Natural killer cell treated with Interleukin-12 subunit alpha and Interleukin-12 subunit beta and Interleukin-15 and Interleukin-18, amount 100 ng/mL, for 72 hours (primary cell): ENCODE measurements at regions not wholly inside any gene's neighbourhood (a gene's known extent, or its start where the extent isn't known, plus 50 kb on each side); places are given as distances from the start of the nearest gene placed in this dataset.
"Not testable (repeated sequence)": the region's sequence is repeated elsewhere in the genome, so short reads cannot be mapped to it uniquely, and the experiment has no call there.

Experiments used
- ATAC-seq, 2 donors: fragments of 150-1000 bp; cut with Tn5 transposase in 1 of 2; sonication (Bioruptor Pico), chemical (Tn5 transposase) in 1 of 2; 2 replicates each; pipeline ENCODE4 v1.10.0; 2021
- DNase-seq: peaks from one replicate; pipeline ENCODE4 v3.0.0; 2022; ENCODE audit warnings: low spot score
- H3K27ac Mint-ChIP-seq, 2 donors: 1 replicate in 1 of 2; 2 replicates in 1 of 2; pipeline ENCODE4 v1.8.0; 2022; ENCODE audit warnings: mixed read lengths in 2 of 2, mild to moderate bottlenecking in 1 of 2, moderate library complexity in 1 of 2
- H3K27me3 Mint-ChIP-seq, 2 donors: 1 replicate in 1 of 2; 2 replicates in 1 of 2; pipeline ENCODE4 v1.8.0; 2022; ENCODE audit warnings: mixed read lengths in 2 of 2
- H3K36me3 Mint-ChIP-seq: one replicate; pipeline ENCODE4 v1.8.0; 2022; ENCODE audit warnings: mixed read lengths
- H3K4me1 Mint-ChIP-seq, 2 donors: 1 replicate in 1 of 2; 2 replicates in 1 of 2; pipeline ENCODE4 v1.8.0; 2022; ENCODE audit warnings: low read depth in 2 of 2, mixed read lengths in 2 of 2, mild to moderate bottlenecking in 1 of 2
- H3K4me3 Mint-ChIP-seq: one replicate; pipeline ENCODE4 v1.8.0; 2022; ENCODE audit warnings: mixed read lengths
- H3K9me3 Mint-ChIP-seq: 2 replicates; pipeline ENCODE4 v1.8.0; 2022; ENCODE audit warnings: mixed read lengths

DNA sequence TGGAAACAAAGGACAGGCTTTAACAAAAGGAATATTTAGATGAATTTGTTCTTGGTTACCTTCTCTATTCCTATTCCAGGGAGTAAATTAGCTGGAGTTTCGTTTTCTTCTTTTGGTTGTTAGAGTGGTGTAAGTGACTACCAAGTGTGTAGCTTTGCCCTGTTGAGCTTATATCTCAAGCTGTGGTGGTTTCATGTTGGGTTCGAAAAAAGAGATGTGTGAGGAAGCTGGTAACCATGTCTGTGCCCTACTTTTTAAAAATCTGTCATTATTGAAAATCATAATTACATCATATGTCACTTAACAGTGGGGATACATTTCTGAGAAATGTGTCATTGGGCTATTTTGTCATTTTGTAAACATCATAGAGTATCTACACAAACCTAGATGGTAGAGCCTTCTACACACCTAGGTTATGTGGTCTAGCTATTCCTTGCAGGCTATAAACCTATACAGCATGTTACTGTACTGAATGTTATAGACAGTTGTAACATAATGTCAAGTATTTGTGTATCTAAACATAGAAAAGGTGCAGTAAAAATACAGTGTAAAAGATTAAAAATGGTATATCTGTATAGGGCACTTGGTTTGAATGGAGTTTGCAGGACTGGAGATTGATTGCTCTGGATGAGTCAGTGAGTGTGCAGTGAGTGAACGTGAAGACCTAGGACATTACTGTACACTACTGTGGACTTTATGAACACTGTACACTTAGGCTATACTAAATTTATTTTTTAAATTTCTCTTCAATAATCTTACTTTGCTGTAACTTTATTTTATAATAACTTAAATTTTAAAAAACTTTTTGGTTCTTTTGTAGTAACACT is 90.4 kb downstream of the SEPTIN7 start:
- peak overlapping the region; percentile 21 to 81 for H3K27ac Mint-ChIP-seq
- H3K36me3 Mint-ChIP-seq, result peaks cover 37% of the 10 kb centered on the region

DNA sequence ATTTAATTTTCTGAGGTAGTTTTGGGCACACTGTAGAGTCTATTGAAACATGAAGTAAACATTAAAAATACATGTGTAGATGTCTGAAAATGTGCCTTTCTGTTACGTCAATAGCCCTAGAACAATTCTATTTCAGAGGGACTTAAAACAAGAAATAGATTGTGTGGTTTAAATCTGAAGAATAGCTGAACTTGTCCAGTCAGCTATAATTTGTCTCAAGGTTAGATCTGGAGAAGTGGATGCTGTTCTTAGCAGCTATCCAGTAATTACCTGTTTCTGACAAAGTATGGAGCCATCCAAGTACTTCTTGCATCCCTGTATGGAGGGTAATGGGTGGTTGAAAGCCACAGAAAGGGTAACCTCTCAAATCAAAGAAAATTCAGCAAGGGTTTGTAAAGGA is 92.8 kb downstream of the SEPTIN7 start:
- Mint-ChIP-seq H3K9me3 (no peaks in the 10 kb centered on the region), H3K4me3 (no peak overlapping the region), H3K27ac (peak overlapping the region; percentile 43 to 53), H3K36me3 (peaks cover 30% of the 10 kb centered on the region), H3K4me1 (peaks cover 29 to 44% of the 10 kb centered on the region in 2 donors), H3K27me3 (no peaks in the 10 kb centered on the region)
- ATAC-seq, result no peak
- DNase-seq, result no peak

More for the DNA sequence above, 90.4 kb downstream of the SEPTIN7 start:
- Mint-ChIP-seq H3K4me3 (peak overlapping the region; percentile 39), H3K27me3 (no peaks in the 10 kb centered on the region), H3K4me1 (peaks cover 29 to 44% of the 10 kb centered on the region in 2 donors), H3K9me3 (no peaks in the 10 kb centered on the region)
- no peak for DNase-seq
- ATAC-seq, result peak in 1 of 2 donors; percentile 70

DNA sequence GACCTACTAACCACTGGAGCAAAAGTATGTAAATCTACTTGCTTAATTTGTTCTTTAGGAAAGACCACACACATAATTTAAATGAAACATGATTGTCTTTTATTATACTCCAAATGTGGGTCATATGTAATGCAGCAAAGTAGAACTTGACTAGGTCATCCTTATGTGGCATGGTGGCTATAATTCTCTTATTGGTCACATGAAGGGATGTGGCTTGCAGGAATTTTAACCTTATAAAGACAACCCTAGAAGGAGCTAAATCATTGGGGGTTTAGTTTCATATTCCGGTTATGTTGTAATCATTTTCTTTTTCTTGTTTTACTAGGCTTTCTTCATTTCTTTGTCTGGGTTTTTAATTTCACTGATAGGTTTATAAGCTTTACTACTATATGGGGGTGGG is 93.9 kb downstream of the SEPTIN7 start:
- peaks cover 22 to 34% of the 10 kb centered on the region in 2 donors for H3K4me1 Mint-ChIP-seq
- no peak overlapping the region for H3K4me3 Mint-ChIP-seq
- no peaks in the 10 kb centered on the region for H3K27me3 Mint-ChIP-seq
- DNase-seq (no peak), ATAC-seq (no peak)
- H3K9me3 Mint-ChIP-seq, result no peaks in the 10 kb centered on the region
- peaks cover 27% of the 10 kb centered on the region for H3K36me3 Mint-ChIP-seq
- H3K27ac Mint-ChIP-seq, result peak overlapping the region; percentile 56 to 57

DNA sequence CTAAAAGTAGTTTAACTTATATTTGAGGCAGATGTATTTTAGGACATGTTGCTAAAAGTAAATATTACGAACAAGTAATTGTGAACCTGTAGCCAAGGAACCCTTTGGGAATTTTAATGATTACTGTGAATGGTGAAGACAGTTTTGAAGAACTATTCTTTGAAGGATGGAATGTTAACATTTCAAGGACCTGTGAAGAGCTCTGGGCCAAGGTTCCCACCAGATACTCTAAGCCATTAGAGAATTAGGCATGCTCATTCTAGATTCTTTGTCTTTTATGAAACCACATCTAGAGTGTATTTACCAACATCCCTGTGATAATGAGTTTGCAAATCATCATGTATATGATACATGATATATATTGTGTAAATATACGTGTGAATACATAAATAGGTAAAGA is 99.8 kb downstream of the SEPTIN7 start:
- Mint-ChIP-seq H3K9me3 (no peaks in the 10 kb centered on the region), H3K4me1 (peaks cover 0 to 2% of the 10 kb centered on the region in 2 donors), H3K27ac (no peak overlapping the region), H3K36me3 (peaks cover 5% of the 10 kb centered on the region), H3K27me3 (no peaks in the 10 kb centered on the region), H3K4me3 (no peak overlapping the region)
- DNase-seq (no peak), ATAC-seq (no peak)

DNA sequence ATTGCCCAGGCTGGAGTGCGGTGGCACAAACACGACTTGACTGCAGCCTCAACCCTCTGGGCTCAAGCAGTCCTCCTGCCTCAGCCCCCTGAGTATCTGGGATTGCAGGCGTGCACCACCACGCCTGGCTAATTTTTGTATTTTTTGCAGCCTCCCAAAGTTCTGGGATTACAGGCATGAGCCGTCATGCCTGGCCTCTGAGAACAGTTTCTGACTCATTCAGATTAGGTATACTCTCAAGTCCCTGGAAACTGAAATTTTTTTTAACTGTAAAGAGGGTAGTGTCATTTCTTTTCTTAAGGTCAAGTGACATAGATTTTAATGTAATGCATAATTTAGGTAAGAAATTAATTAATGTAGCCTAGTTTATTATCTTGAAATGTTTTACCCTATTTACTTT is 104.7 kb downstream of the SEPTIN7 start:
- ATAC-seq, result no peak
- no peak for DNase-seq
- H3K27ac Mint-ChIP-seq, result peak overlapping the region; percentile 26 to 33
- no peaks in the 10 kb centered on the region for H3K27me3 Mint-ChIP-seq
- H3K4me3 Mint-ChIP-seq, result no peak overlapping the region
- H3K4me1 Mint-ChIP-seq, result peaks cover 6 to 7% of the 10 kb centered on the region in 2 donors
- H3K36me3 Mint-ChIP-seq, result no peaks in the 10 kb centered on the region
- no peaks in the 10 kb centered on the region for H3K9me3 Mint-ChIP-seq

DNA sequence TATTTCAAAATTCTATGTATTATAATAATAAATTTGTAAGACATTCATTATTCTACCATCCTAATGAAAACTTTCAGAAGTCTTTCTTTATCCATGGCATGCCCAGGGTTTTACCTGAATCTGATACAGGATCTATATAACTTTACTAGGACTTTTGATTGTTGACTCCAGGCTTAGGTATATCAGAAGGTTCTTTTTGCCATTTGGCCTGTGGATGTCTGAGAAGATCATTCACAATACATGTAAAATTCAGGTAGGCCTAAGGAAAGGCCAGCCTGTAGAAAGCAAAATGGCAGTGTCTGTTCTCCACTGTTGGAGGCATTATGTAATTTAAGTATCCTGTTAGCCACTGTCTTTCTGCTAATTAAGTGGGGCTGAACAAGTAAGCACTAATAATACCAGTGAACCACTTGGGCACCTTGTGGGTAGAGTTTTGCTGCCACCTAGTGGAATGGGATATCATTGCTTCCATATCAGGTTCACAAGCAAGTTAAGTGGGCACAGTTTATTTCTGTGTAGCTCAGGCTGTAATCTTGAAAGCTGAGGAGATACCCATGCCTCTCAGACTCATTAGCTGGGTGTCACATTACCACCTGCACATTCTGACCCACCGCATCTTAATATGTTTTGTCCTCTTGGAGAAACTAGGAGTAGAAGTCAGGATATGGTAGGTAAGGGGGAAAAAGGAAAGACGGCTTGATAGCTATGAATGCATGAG is 105.5 kb downstream of the SEPTIN7 start:
- Mint-ChIP-seq H3K9me3 (no peaks in the 10 kb centered on the region), H3K4me1 (peaks cover 6 to 7% of the 10 kb centered on the region in 2 donors), H3K27me3 (no peaks in the 10 kb centered on the region), H3K27ac (peak overlapping the region in 1 of 2 donors; percentile 67), H3K4me3 (no peak overlapping the region), H3K36me3 (no peaks in the 10 kb centered on the region)
- DNase-seq, result peak; percentile 72
- ATAC-seq, result peak; percentile 74 to 78

DNA sequence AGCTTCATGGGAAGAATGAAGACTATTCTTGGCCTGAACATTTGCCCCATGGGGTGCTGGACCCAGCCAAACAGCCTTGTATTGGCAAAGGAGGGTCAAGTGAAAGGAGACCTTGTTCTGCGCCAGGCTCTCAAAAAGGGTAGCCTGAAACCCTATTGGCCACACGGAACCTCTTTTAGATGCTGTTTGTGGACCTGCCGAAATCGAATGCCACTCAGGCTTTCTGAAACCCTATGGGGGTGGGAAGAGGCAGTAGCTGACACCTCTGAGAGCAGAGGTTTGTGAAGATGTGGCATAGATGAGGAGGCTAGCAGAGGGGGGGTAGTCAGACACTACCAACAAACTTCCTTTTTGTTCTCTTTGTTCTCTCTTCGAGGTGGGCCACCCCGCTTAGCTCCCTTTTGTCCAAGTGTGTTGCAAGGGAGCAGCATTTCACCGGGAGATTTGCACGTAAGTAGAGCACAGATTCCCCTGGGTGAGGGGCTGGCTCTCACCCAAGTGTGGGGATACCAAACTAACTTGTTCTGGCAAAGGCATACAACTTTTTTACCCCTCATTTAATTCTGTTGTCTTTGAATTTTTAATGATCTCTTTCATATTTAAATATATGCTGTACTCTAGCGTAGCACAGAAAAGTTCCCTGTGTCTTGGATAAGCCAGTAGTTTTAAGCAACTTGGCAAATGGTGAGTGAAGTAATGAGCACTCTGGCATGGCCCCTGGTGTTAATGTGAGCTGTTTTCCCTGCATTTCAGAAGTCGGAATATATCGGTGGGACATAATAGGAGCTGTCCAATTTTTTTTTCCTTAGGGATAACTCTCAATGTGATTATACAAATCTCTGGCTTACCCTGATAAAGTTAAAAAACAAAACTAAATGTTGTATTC is 107.7 kb downstream of the SEPTIN7 start:
- Mint-ChIP-seq H3K4me3 (no peak overlapping the region), H3K27ac (peak overlapping the region in 1 of 2 donors; percentile 64), H3K36me3 (peaks cover 5% of the 10 kb centered on the region), H3K9me3 (no peaks in the 10 kb centered on the region), H3K27me3 (no peaks in the 10 kb centered on the region), H3K4me1 (peaks cover 6 to 7% of the 10 kb centered on the region in 2 donors)
- ATAC-seq (no peak), DNase-seq (no peak)

DNA sequence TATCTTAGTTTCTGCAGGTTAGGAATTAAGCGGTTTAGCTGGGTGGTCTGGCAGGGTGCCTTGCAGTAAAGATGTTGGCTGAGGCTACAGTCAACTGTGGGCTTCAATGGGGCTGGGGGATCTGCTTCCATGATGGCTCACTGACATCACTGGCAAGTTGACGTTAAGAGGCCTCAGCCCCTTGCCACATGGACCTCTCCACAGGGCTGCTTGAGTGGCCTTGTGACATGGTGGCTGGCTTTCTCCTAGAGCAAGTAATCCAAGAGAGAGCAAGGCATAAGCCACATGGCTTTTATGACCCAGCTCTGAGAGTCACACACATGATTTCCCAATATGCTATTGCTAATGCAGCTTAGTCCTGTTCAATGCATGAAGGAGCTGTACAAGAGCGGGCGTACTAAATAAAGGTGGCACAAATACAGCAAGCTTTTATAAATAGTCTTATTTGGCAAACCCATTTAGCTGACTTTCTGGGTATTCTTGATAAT is 109.1 kb downstream of the SEPTIN7 start:
- Mint-ChIP-seq H3K27ac (no peak overlapping the region), H3K4me1 (peaks cover 6 to 7% of the 10 kb centered on the region in 2 donors), H3K36me3 (peaks cover 6% of the 10 kb centered on the region), H3K9me3 (no peaks in the 10 kb centered on the region), H3K4me3 (no peak overlapping the region), H3K27me3 (no peaks in the 10 kb centered on the region)
- ATAC-seq, result no peak
- DNase-seq, result no peak

DNA sequence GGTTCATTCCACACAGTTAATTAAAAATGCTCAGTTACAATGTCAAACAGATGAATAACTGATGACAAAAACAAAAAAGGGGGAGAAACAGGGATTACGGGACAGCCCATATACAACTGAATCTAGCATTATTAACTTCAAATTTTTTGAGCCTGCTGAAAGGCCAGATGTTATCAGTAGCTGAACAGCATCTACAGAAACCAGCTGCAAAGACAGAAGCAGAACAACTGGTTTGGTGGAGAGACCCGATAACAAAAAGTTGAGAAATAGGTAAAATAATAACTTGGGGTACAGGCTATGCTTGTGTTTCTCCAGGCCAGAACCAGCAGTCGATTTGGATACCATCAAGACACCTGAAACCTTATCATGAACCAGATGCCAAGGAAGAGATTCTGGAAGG is 109.8 kb downstream of the SEPTIN7 start:
- not testable (repeated sequence) for H3K4me3 Mint-ChIP-seq, H3K27ac Mint-ChIP-seq, H3K36me3 Mint-ChIP-seq, DNase-seq, ATAC-seq, H3K4me1 Mint-ChIP-seq, H3K9me3 Mint-ChIP-seq, H3K27me3 Mint-ChIP-seq

DNA sequence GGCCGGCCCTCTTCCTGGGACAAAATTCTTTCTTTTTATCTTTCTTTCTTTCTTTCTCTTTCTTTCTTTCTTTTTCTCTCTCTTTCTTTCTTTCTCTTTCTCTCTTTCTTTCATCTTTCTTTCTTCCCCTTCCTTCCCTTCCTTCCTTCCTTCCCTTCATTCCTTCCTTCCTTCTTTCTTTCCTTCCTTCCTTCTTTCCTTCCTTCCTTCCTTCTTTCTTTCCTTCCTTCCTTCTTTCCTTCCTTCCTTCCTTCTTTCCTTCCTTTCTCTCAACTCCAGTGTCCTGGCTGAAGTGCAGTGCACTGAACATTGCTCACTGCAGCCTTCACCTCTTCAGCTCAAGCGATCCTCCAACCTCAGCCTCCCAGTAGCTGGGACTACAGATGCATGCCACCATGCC is 112.5 kb downstream of the SEPTIN7 start:
- not testable (repeated sequence) for H3K27ac Mint-ChIP-seq, H3K4me1 Mint-ChIP-seq, H3K27me3 Mint-ChIP-seq, H3K36me3 Mint-ChIP-seq, DNase-seq, H3K4me3 Mint-ChIP-seq, ATAC-seq, H3K9me3 Mint-ChIP-seq

DNA sequence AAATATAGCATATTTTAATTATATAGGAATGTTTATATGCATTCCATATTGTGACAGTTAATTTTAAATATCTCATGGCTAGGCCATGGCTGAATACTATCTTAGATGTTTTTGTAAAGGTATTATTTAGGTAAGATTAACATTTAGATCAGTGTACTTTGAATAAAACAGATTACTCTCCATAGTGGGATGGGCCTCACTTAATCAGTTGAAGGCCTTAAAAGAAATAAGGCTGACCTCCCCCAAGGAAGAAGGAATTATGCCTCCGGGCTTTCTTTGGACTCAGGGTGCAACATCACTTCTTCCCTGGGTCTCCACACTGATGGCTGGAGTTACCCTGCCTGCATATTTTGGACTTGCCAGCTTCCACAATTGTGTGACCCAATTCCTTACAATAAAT is 113.4 kb downstream of the SEPTIN7 start:
- H3K27me3 Mint-ChIP-seq, H3K27ac Mint-ChIP-seq, H3K4me1 Mint-ChIP-seq, H3K4me3 Mint-ChIP-seq, H3K9me3 Mint-ChIP-seq, H3K36me3 Mint-ChIP-seq, ATAC-seq, DNase-seq: not testable (repeated sequence)

DNA sequence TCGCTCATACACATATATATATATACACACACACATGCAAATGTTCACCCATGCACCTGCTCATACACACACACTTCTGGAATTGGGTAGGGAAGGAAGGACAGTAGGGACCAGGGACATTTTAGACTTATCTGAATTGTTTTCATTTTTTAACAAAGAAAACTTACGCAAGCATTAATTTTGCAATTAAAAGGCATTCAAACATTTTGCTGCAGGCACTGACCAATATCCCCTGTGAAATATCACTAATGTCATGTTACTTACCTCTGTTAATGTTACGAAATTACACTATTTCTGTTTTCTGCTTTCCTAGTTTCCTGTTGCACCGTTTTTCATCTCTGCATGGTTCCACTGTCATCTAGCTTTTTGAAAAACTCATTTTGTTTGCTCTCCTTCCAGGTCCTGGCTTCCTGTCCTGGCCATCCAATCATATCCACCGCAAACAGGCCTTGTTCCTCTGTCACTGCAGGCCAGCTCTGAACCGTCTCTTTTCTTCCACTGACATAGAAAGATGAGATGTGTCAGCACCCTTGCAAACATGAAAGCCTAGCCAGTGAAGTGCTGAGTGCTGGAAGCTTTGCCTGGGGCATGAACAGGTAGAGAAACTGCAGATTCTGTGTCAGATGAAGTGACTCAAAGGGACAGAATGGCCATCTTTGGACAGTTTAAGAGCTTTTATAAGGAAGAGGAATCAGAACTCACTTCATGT is 114.5 kb downstream of the SEPTIN7 start:
- H3K27ac Mint-ChIP-seq, ATAC-seq, H3K4me1 Mint-ChIP-seq, H3K4me3 Mint-ChIP-seq, DNase-seq, H3K9me3 Mint-ChIP-seq, H3K27me3 Mint-ChIP-seq, H3K36me3 Mint-ChIP-seq: not testable (repeated sequence)

DNA sequence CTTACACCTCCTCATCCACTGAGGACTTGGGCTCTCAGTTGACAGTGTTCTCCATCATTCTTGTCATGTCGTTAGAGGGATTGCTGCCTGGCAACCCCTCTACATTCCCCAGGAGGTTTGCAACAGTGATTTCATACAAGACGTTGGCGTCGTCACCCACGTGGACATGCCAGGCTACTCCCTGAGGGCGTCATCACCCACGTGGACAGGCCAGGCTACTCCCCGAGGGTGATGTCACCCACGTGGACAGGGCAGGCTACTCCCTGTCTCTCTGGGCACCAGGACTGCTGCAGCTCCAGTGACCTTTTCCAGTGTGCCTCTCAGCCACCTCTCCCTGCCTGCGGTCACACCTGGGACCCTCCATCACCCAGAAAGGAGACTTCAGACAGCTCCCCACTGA is 117.4 kb downstream of the SEPTIN7 start:
- not testable (repeated sequence) for H3K4me3 Mint-ChIP-seq, H3K9me3 Mint-ChIP-seq, ATAC-seq, H3K27me3 Mint-ChIP-seq, H3K27ac Mint-ChIP-seq, DNase-seq, H3K36me3 Mint-ChIP-seq, H3K4me1 Mint-ChIP-seq
